Transverse colon (tissue), 4 donors: ENCODE measurements at regions not wholly inside any gene's neighbourhood (a gene's known extent, or its start where the extent isn't known, plus 50 kb on each side); places are given as distances from the start of the nearest gene placed in this dataset.

ENCODE experiments used
- DNase-seq: peaks from one replicate; pipeline ENCODE4 v3.0.0-alpha.2; 2019
- H3K27ac ChIP-seq, 4 donors: fragments of 200-600 bp; sonication (generic); 2 replicates each; pipeline ENCODE4 v1.5.1; 2016 to 2018; ENCODE audit warnings: inconsistent platforms in 4 of 4
- H3K27me3 ChIP-seq: fragments of 200-600 bp; sonication (generic); 2 replicates; pipeline ENCODE4 v1.5.1; 2017; ENCODE audit warnings: inconsistent platforms
- H3K36me3 ChIP-seq, 4 donors: fragments of 200-600 bp; sonication (generic); 2 replicates each; pipeline ENCODE4 v1.5.1; 2017 to 2019; ENCODE audit warnings: inconsistent platforms in 4 of 4
- H3K4me1 ChIP-seq, 4 donors: fragments of 200-600 bp; sonication (generic); 2 replicates each; pipeline ENCODE4 v1.5.1; 2017 to 2020; ENCODE audit warnings: inconsistent platforms in 4 of 4
- H3K4me3 ChIP-seq, 4 donors: fragments of 200-600 bp; sonication (generic); 1 replicate in 1 of 4; 2 replicates in 3 of 4; pipeline versions ENCODE4 v1.5.1 to v1.6.1; 2017 to 2019; ENCODE audit warnings: inconsistent platforms in 4 of 4
- H3K9me3 ChIP-seq, 2 donors: fragments of 200-600 bp; sonication (generic); 2 replicates each; pipeline ENCODE4 v1.5.1; 2017 to 2019; ENCODE audit warnings: inconsistent platforms in 2 of 2
- CTCF ChIP-seq, 5 experiments: fragments of 200-600 bp in 3 of 5; fragments of 450-650 bp in 2 of 5; sonication (generic) in 3 of 5; IDR thresholded peaks; 1 replicate in 2 of 5; 2 replicates in 3 of 5; pipeline ENCODE4 v1.5.1; 2016 to 2017; ENCODE audit warnings: antibody characterized with exemption in 5 of 5, inconsistent platforms in 3 of 5, mild to moderate bottlenecking in 2 of 5, moderate library complexity in 1 of 5
- EP300 ChIP-seq: sonication (generic); formaldehyde crosslinking; IDR thresholded peaks from one replicate; pipeline ENCODE4 v1.6.1; 2017; ENCODE audit warnings: antibody characterized with exemption, low read depth
- POLR2A ChIP-seq: fragments of 450-650 bp; IDR thresholded peaks from one replicate; pipeline ENCODE4 v1.6.1; 2016; ENCODE audit warnings: antibody characterized with exemption, mild to moderate bottlenecking, moderate library complexity
- POLR2AphosphoS5 ChIP-seq, 3 donors: sonication (generic); formaldehyde crosslinking; IDR thresholded peaks; one replicate each; pipeline ENCODE4 v1.6.1; 2016; ENCODE audit warnings: antibody characterized with exemption in 3 of 3
- WGBS, 2 donors: methylation state at CpG; one replicate each; pipeline ENCODE4 v1.1.5; 2018; ENCODE audit warnings: low coverage in 1 of 2; 5-methylcytosine and 5-hydroxymethylcytosine counted together
- in situ Hi-C, 4 donors: fragments of 200-750 bp; cut with MboI; loops; one replicate each; pipeline versions ENCODE4 v1.15.0 to v1.15.1; 2017; ENCODE audit warnings: low sequenced_read_pairs in 3 of 4, low pct_ligation_motif_present in 1 of 4, low pct_unique_long_range_greater_than_20kb in 1 of 4
- intact Hi-C: fragments of 100-400 bp; cut with DNase I; formaldehyde crosslinking; loops from one replicate; pipeline ENCODE4 v1.15.1; 2023; ENCODE audit warnings: low total_unique reads

DNA sequence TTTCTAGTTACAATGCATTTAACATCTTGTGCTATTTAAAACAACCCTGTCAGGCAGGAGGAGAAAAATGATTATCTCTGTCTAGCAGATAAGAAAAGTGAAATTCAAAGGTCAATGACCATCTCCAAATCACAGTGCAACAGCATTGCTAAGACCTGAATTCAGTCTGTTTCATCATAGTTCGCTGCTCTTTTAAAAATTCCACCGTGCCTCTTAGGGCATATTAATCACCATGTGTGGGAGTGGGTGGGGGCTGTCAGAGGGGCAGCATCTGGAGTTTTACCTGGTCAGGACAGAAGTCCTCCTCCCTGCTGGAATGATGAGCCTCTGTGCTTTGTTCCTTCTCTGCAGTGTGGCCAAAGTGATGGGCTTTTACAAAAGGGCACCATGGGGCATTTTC, 418.7 kb upstream of the RGPD4 start:
- in situ Hi-C loops: no loop called here
- no peak overlapping the region for H3K27ac ChIP-seq

DNA sequence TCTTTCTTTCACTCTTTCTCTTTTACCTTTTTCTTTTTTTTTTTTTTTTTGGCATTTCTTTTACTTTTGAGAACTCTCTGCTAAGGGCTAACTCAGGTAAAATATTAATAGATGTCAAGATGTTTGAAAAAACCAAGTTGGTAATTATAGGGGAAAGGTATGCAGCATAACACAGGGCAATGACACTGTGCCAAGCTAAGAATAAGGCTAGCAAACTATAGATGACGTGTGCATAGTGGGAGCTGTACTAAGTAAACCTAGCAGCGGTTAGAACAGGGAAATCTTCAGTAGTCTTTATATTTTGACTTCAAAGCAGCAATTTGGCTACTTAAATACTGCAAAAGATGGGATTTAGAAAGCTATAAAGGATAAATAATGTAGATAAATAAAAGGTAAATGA, 415.4 kb upstream of the RGPD4 start:
- no peaks in the 10 kb centered on the region for H3K4me1 ChIP-seq
- TF ChIP-seq POLR2A (no peak), CTCF (IDR thresholded peaks at IDR 0.05) (no peak), POLR2AphosphoS5 (IDR thresholded peaks at IDR 0.05) (no peak), EP300 (no peak)
- in situ Hi-C loops: no loop called here
- H3K9me3 ChIP-seq: no peaks in the 10 kb centered on the region
- no peaks in the 10 kb centered on the region for H3K27me3 ChIP-seq
- no peak overlapping the region for H3K27ac ChIP-seq
- H3K4me3 ChIP-seq: no peak overlapping the region
- intact Hi-C loops: no loop called here
- DNase-seq: no peak
- H3K36me3 ChIP-seq: no peaks in the 10 kb centered on the region
- WGBS, 2 donors: 66 to 75% methylated on average over 2 of the region's 2 CpGs

More for the DNA sequence above, 418.7 kb upstream of the RGPD4 start:
- no peaks in the 10 kb centered on the region for H3K27me3 ChIP-seq
- H3K4me1 ChIP-seq: no peaks in the 10 kb centered on the region
- WGBS, 2 donors: 51 to 92% methylated on average over 2 of the region's 2 CpGs
- H3K36me3 ChIP-seq: no peaks in the 10 kb centered on the region
- intact Hi-C loops: no loop called here
- DNase-seq: no peak
- TF ChIP-seq POLR2A (no peak), EP300 (no peak), CTCF (IDR thresholded peaks at IDR 0.05) (no peak), POLR2AphosphoS5 (IDR thresholded peaks at IDR 0.05) (no peak)
- no peak overlapping the region for H3K4me3 ChIP-seq
- no peaks in the 10 kb centered on the region for H3K9me3 ChIP-seq

- 82 to 83% methylated on average over 6 of the region's 6 CpGs for WGBS, 2 donors
- DNase-seq: no peak
- no peak for TF ChIP-seq POLR2A
- TF ChIP-seq EP300: no peak
- TF ChIP-seq POLR2AphosphoS5 (IDR thresholded peaks at IDR 0.05): no peak
- TF ChIP-seq CTCF (IDR thresholded peaks at IDR 0.05): no peak
- no peaks in the 10 kb centered on the region for H3K9me3 ChIP-seq
- intact Hi-C loops: no loop called here
- in situ Hi-C loops: no loop called here
- H3K27ac ChIP-seq: no peak overlapping the region
- H3K4me3 ChIP-seq: no peak overlapping the region
- H3K27me3 ChIP-seq: no peaks in the 10 kb centered on the region
- no peaks in the 10 kb centered on the region for H3K4me1 ChIP-seq
- H3K36me3 ChIP-seq: no peaks in the 10 kb centered on the region
Observed at GRCh38 chr2:107412209-107412904, 414.3 kb upstream of the RGPD4 start.

- DNase-seq: no peak
- Histone ChIP-seq H3K9me3 (no peaks in the 10 kb centered on the region), H3K27me3 (no peaks in the 10 kb centered on the region), H3K27ac (no peak overlapping the region), H3K4me3 (no peak overlapping the region), H3K36me3 (no peaks in the 10 kb centered on the region), H3K4me1 (no peaks in the 10 kb centered on the region)
- TF ChIP-seq POLR2AphosphoS5 (IDR thresholded peaks at IDR 0.05) (no peak), EP300 (no peak), POLR2A (no peak), CTCF (IDR thresholded peaks at IDR 0.05) (no peak)
- in situ Hi-C loops (no loop called here), intact Hi-C loops (no loop called here)
- WGBS, 2 donors: 70 to 88% methylated on average over 2 of the region's 2 CpGs
Observed at GRCh38 chr2:107412981-107413380, 413.7 kb upstream of the RGPD4 start.
